Mesendoderm (in vitro differentiated cells): ENCODE measurements at regions not wholly inside any gene's neighbourhood (a gene's known extent, or its start where the extent isn't known, plus 50 kb on each side); places are given as distances from the start of the nearest gene placed in this dataset.

Source experiments
- DNase-seq: peaks from one replicate; pipeline ENCODE4 v3.0.0; 2013
- H2AK5ac ChIP-seq: 2 replicates; pipeline ENCODE4 v1.6.1; 2013; ENCODE audit warnings: low read length, inconsistent platforms
- H2BK120ac ChIP-seq: 2 replicates; pipeline ENCODE4 v1.6.1; 2013; ENCODE audit warnings: low read depth, mild to moderate bottlenecking, low read length, moderate library complexity, mixed read lengths
- H2BK15ac ChIP-seq: replicated peaks from 2 replicates; pipeline ENCODE4 v1.6.1; 2013; ENCODE audit warnings: low read depth, mild to moderate bottlenecking, moderate library complexity
- H2BK5ac ChIP-seq: 2 replicates; pipeline ENCODE4 v1.6.1; 2013; ENCODE audit warnings: low read length, inconsistent platforms
- H3K18ac ChIP-seq: 2 replicates; pipeline ENCODE4 v1.6.1; 2013; ENCODE audit warnings: mild to moderate bottlenecking, low read length, mixed read lengths
- H3K23ac ChIP-seq: one replicate; pipeline ENCODE4 v1.6.1; 2013; ENCODE audit warnings: low read length
- H3K27ac ChIP-seq: 2 replicates; pipeline ENCODE4 v1.5.1; 2013; ENCODE audit warnings: low read depth, mild to moderate bottlenecking, inconsistent platforms, low read length, moderate library complexity
- H3K27me3 ChIP-seq: 2 replicates; pipeline ENCODE4 v1.6.1; 2013; ENCODE audit warnings: low read length, control low read depth, mild to moderate bottlenecking, inconsistent platforms; ENCODE audit not compliant: insufficient read depth, poor library complexity
- H3K36me3 ChIP-seq: 2 replicates; pipeline ENCODE4 v1.6.1; 2013; ENCODE audit warnings: low read length, inconsistent platforms; ENCODE audit not compliant: control insufficient read depth, insufficient read depth
- H3K4ac ChIP-seq: one replicate; pipeline ENCODE4 v1.6.1; 2013; ENCODE audit warnings: low read depth, mild to moderate bottlenecking, low read length, moderate library complexity
- H3K4me1 ChIP-seq: 2 replicates; pipeline ENCODE4 v1.6.1; 2013; ENCODE audit warnings: low read depth, low read length, inconsistent platforms; ENCODE audit not compliant: control insufficient read depth
- H3K4me2 ChIP-seq: 2 replicates; pipeline ENCODE4 v1.6.1; 2013; ENCODE audit warnings: low read length
- H3K4me3 ChIP-seq: 2 replicates; pipeline ENCODE4 v1.5.1; 2013; ENCODE audit warnings: mild to moderate bottlenecking, low read length
- H3K56ac ChIP-seq: one replicate; pipeline ENCODE4 v1.6.1; 2013; ENCODE audit warnings: low read length
- H3K79me1 ChIP-seq: 2 replicates; pipeline ENCODE4 v1.6.1; 2013; ENCODE audit warnings: low read length, inconsistent platforms
- H3K79me2 ChIP-seq: 2 replicates; pipeline ENCODE4 v1.6.1; 2013; ENCODE audit warnings: mild to moderate bottlenecking, low read length; ENCODE audit not compliant: control insufficient read depth, insufficient read depth
- H3K9ac ChIP-seq: 2 replicates; pipeline ENCODE4 v1.6.1; 2013; ENCODE audit warnings: low read length, inconsistent platforms
- H4K5ac ChIP-seq: one replicate; pipeline ENCODE4 v1.6.1; 2013; ENCODE audit warnings: low read length
- H4K8ac ChIP-seq: one replicate; pipeline ENCODE4 v1.6.1; 2013; ENCODE audit warnings: low read depth, mild to moderate bottlenecking, control low read depth, low read length, moderate library complexity
- WGBS: extraction: QIAGEN DNeasy Blood & Tissue Kit; methylation state at CpG from one replicate; pipeline ENCODE4 v1.1.7; 2013; ENCODE audit warnings: low lambda C conversion rate, missing lambda C conversion rate; ENCODE audit not compliant: insufficient coverage; ENCODE audit errors: extremely low coverage; 5-methylcytosine and 5-hydroxymethylcytosine counted together

DNA sequence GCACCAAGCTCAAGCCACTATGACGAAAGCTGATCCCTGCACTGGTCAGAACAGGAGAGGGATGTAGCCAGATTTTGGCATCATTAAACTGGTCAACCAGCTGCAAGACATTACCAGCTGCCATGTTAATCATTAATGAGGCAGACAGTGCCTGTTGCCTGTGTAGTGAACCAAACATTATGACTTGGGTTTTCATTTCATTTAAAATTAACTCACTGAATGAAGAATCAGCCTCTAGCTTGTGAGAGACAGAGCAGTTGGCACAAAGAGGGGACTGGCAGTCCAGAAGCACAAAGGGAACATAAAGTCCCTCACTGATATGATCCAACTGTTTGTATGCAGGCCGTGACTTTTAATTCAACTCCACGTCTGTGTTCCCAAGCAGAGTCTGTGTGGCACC, 318.9 kb downstream of the SEC16B start:
- no peak overlapping the region for H3K4ac ChIP-seq
- H2BK15ac ChIP-seq = no peak overlapping the region
- H4K5ac ChIP-seq = no peak overlapping the region
- H3K4me3 ChIP-seq = no peak overlapping the region
- no peaks in the 10 kb centered on the region for H3K36me3 ChIP-seq
- no peak overlapping the region for H2BK120ac ChIP-seq
- H3K9ac ChIP-seq = no peak overlapping the region
- no peak overlapping the region for H3K23ac ChIP-seq
- H3K79me2 ChIP-seq = no peaks in the 10 kb centered on the region
- no peak overlapping the region for H3K18ac ChIP-seq
- H4K8ac ChIP-seq = no peak overlapping the region
- peaks cover 3% of the 10 kb centered on the region for H3K4me1 ChIP-seq
- H3K27me3 ChIP-seq = no peaks in the 10 kb centered on the region
- WGBS = no CpG with 5 or more reads among the region's 3 CpGs
- DNase-seq = no peak
- H3K79me1 ChIP-seq = no peaks in the 10 kb centered on the region
- H3K4me2 ChIP-seq = no peak overlapping the region
- no peak overlapping the region for H3K27ac ChIP-seq
- no peak overlapping the region for H3K56ac ChIP-seq
- H2BK5ac ChIP-seq = no peak overlapping the region
- H2AK5ac ChIP-seq = no peak overlapping the region

- H3K79me1 ChIP-seq = no peaks in the 10 kb centered on the region
- H2BK15ac ChIP-seq = no peak overlapping the region
- no peak overlapping the region for H3K56ac ChIP-seq
- H2AK5ac ChIP-seq = no peak overlapping the region
- DNase-seq = no peak
- no peak overlapping the region for H3K27ac ChIP-seq
- no peak overlapping the region for H3K4me3 ChIP-seq
- H2BK120ac ChIP-seq = no peak overlapping the region
- no peak overlapping the region for H3K18ac ChIP-seq
- H3K4me1 ChIP-seq = peaks cover 3% of the 10 kb centered on the region
- no peak overlapping the region for H3K4ac ChIP-seq
- no peak overlapping the region for H3K9ac ChIP-seq
- no peak overlapping the region for H3K23ac ChIP-seq
- H4K5ac ChIP-seq = no peak overlapping the region
- H3K4me2 ChIP-seq = no peak overlapping the region
- H4K8ac ChIP-seq = no peak overlapping the region
- no peaks in the 10 kb centered on the region for H3K27me3 ChIP-seq
- no peaks in the 10 kb centered on the region for H3K36me3 ChIP-seq
- no CpG with 5 or more reads among the region's 6 CpGs for WGBS
- no peak overlapping the region for H2BK5ac ChIP-seq
- no peaks in the 10 kb centered on the region for H3K79me2 ChIP-seq
These were observed 321.1 kb downstream of the SEC16B start for GRCh38 chr1:177648731-177649265.

DNA sequence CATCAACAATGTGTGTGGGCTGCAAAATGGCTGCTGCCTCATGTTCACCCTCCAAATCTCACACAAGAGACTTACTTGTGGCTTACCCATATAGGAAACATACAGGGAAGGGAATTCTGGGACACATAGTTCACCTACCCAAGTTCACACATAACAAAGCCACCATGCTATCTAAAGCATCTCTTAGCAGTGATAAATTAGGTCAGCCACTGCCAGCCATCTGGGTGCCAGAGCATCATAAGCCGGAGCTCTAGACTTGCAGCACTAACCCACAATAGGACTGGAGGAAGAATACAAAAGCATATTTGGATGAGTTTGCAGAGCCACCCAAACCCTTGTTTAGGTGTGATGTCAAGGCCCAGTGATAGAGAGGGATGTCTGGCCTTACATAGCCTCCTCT, 321.7 kb downstream of the SEC16B start:
- Histone ChIP-seq H3K56ac (no peak overlapping the region), H2BK120ac (no peak overlapping the region), H2AK5ac (no peak overlapping the region), H3K79me1 (no peaks in the 10 kb centered on the region), H3K4ac (no peak overlapping the region), H3K18ac (no peak overlapping the region), H3K4me3 (no peak overlapping the region), H3K36me3 (no peaks in the 10 kb centered on the region), H3K79me2 (no peaks in the 10 kb centered on the region), H3K4me2 (no peak overlapping the region), H3K4me1 (peaks cover 3% of the 10 kb centered on the region), H2BK5ac (no peak overlapping the region), H2BK15ac (no peak overlapping the region), H3K27me3 (no peaks in the 10 kb centered on the region), H3K9ac (no peak overlapping the region), H3K27ac (no peak overlapping the region), H4K5ac (no peak overlapping the region), H4K8ac (no peak overlapping the region), H3K23ac (no peak overlapping the region)
- no CpG with 5 or more reads among the region's 1 CpG for WGBS
- no peak for DNase-seq

GRCh38 chr1:177646757-177647730, 322.8 kb downstream of the SEC16B start:
- Histone ChIP-seq H2BK15ac (no peak overlapping the region), H3K23ac (no peak overlapping the region), H3K27ac (no peak overlapping the region), H3K4ac (no peak overlapping the region), H3K79me1 (no peaks in the 10 kb centered on the region), H3K79me2 (no peaks in the 10 kb centered on the region), H2BK120ac (no peak overlapping the region), H3K27me3 (no peaks in the 10 kb centered on the region), H3K4me2 (no peak overlapping the region), H3K56ac (no peak overlapping the region), H4K5ac (no peak overlapping the region), H2AK5ac (no peak overlapping the region), H3K36me3 (no peaks in the 10 kb centered on the region), H4K8ac (no peak overlapping the region), H3K4me3 (no peak overlapping the region), H3K4me1 (peaks cover 3% of the 10 kb centered on the region), H3K9ac (no peak overlapping the region), H3K18ac (no peak overlapping the region), H2BK5ac (no peak overlapping the region)
- no CpG with 5 or more reads among the region's 4 CpGs for WGBS
- DNase-seq = peak; percentile 43

GRCh38 chr1:177645491-177646190, 324.2 kb downstream of the SEC16B start:
- no CpG with 5 or more reads among the region's 6 CpGs for WGBS

More at GRCh38 chr1:177645491-177646190, 324.2 kb downstream of the SEC16B start:
- H3K4me1 ChIP-seq = peaks cover 3% of the 10 kb centered on the region
- H2AK5ac ChIP-seq = no peak overlapping the region
- no peak overlapping the region for H2BK5ac ChIP-seq
- H3K9ac ChIP-seq = no peak overlapping the region
- no peaks in the 10 kb centered on the region for H3K27me3 ChIP-seq
- H2BK15ac ChIP-seq = no peak overlapping the region
- H3K56ac ChIP-seq = no peak overlapping the region
- no peak overlapping the region for H2BK120ac ChIP-seq
- H3K4ac ChIP-seq = no peak overlapping the region
- no peak overlapping the region for H3K27ac ChIP-seq
- H4K5ac ChIP-seq = no peak overlapping the region
- no peak overlapping the region for H4K8ac ChIP-seq
- no peaks in the 10 kb centered on the region for H3K79me1 ChIP-seq
- H3K4me2 ChIP-seq = no peak overlapping the region
- DNase-seq = no peak
- H3K36me3 ChIP-seq = no peaks in the 10 kb centered on the region
- no peak overlapping the region for H3K4me3 ChIP-seq
- H3K18ac ChIP-seq = no peak overlapping the region
- no peak overlapping the region for H3K23ac ChIP-seq
- no peaks in the 10 kb centered on the region for H3K79me2 ChIP-seq
